Activated CD8-positive, alpha-beta T cell treated with anti-CD3 and anti-CD28 coated beads for 36 hours (primary cell): ENCODE measurements at regions not wholly inside any gene's neighbourhood (a gene's known extent, or its start where the extent isn't known, plus 50 kb on each side); places are given as distances from the start of the nearest gene placed in this dataset.

ENCODE experiments used
- ATAC-seq: fragments of 200-7000 bp; cut with Tn5 transposase; one replicate; pipeline ENCODE4 v1.10.0; 2021; ENCODE audit warnings: mild to moderate bottlenecking, moderate library complexity
- CTCF ChIA-PET: fragments of 350-600 bp; sonication (Branson Sonifier 250); formaldehyde crosslinking; loops from one replicate; lab custom pipeline; 2021; ENCODE audit warnings: antibody characterized with exemption; lab: Charles Lee
- POLR2A ChIA-PET: fragments of 350-600 bp; sonication (Branson Sonifier 250); formaldehyde crosslinking; loops from one replicate; lab custom pipeline; 2021; ENCODE audit warnings: antibody characterized with exemption; lab: Charles Lee
- DNase-seq: peaks from one replicate; pipeline ENCODE4 v3.0.0-alpha.2; 2020
- H3K27ac Mint-ChIP-seq: one replicate; pipeline ENCODE4 v1.8.0; 2021; ENCODE audit warnings: mild to moderate bottlenecking, mixed read lengths
- H3K27me3 Mint-ChIP-seq: one replicate; pipeline ENCODE4 v1.8.0; 2021; ENCODE audit warnings: mixed read lengths
- H3K36me3 Mint-ChIP-seq: one replicate; pipeline ENCODE4 v1.8.0; 2021; ENCODE audit warnings: low read depth, mixed read lengths
- H3K4me1 Mint-ChIP-seq: one replicate; pipeline ENCODE4 v1.8.0; 2021; ENCODE audit warnings: low read depth, mixed read lengths
- H3K4me3 Mint-ChIP-seq: one replicate; pipeline ENCODE4 v1.8.0; 2021; ENCODE audit warnings: mild to moderate bottlenecking, moderate library complexity, mixed read lengths
- H3K9me3 Mint-ChIP-seq: one replicate; pipeline ENCODE4 v1.8.0; 2021; ENCODE audit warnings: mixed read lengths
- CTCF ChIP-seq: fragments of 200-600 bp; IDR thresholded peaks from one replicate; pipeline ENCODE4 v1.8.0; 2022; ENCODE audit warnings: antibody characterized with exemption, mild to moderate bottlenecking
- intact Hi-C: fragments of 100-400 bp; cut with micrococcal nuclease; formaldehyde crosslinking; loops from one replicate; pipeline ENCODE4 v1.10.0; 2022

- no peak for TF ChIP-seq CTCF
- Mint-ChIP-seq H3K4me1 (no peaks in the 10 kb centered on the region), H3K36me3 (no peaks in the 10 kb centered on the region), H3K4me3 (no peak overlapping the region), H3K27me3 (peaks cover 21% of the 10 kb centered on the region), H3K27ac (no peak overlapping the region), H3K9me3 (no peaks in the 10 kb centered on the region)
- DNase-seq: no peak
- ChIA-PET POLR2A (no interaction called here), CTCF (no interaction called here)
- ATAC-seq: no peak
- intact Hi-C loops: no loop called here
Measured at GRCh38 chr2:16506366-16506765, 159.3 kb downstream of the CYRIA start.

- no peak for TF ChIP-seq CTCF
- DNase-seq (no peak), ATAC-seq (no peak)
- Mint-ChIP-seq H3K36me3 (no peaks in the 10 kb centered on the region), H3K27ac (no peak overlapping the region), H3K4me1 (no peaks in the 10 kb centered on the region), H3K4me3 (no peak overlapping the region), H3K9me3 (no peaks in the 10 kb centered on the region), H3K27me3 (peaks cover 4% of the 10 kb centered on the region)
- POLR2A ChIA-PET: interaction anchor here (0.6 to 0.8 kb wide), 2 partner anchors 478 to 1094 kb away, joined by 3 read pairs; no protein-coding TSS in a partner anchor
- intact Hi-C loops: no loop called here
- CTCF ChIA-PET: interaction anchor here (1.2 kb wide), 1 partner anchor 112 kb away, joined by 3 read pairs; no protein-coding TSS in a partner anchor
Measured at GRCh38 chr2:16496426-16497388, 168.9 kb downstream of the CYRIA start.

DNA sequence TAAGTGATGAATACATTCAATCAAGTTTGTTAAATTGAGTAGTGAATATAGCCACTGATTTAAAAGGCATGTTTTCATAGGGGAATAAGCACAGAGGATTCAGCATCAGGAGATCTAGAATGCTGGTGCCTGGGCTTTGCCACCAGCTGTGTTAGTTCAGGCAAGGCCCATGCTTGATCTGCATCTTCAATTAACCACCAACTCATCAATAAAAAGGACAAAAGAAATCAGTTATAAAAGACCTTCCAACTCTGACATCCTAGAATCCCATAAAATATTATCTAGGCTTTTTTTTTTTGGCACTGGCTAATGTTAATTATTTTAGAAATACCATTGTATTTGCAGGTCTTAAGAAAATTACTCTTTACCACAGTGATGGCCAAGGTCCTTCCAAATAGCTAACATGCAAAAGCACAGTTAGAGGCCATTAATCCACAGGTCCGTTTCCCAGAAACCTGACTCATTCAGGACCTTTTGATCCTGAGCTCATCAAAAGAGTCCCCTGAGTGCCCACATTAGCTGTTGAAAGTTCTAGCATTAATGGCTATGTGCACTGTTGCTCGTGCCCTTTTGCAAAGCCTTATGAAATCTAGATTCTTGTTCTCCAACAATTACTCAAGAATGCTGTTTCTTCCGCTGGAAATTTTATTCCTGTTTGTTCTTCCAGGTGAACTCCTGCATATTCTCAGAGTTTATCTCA is 170.0 kb downstream of the CYRIA start:
- POLR2A ChIA-PET: interaction anchor here (0.8 kb wide), 1 partner anchor 479 kb away, joined by 3 read pairs; no protein-coding TSS in a partner anchor

GRCh38 chr2:16494836-16495508 is 170.7 kb downstream of the CYRIA start:
- no peak for TF ChIP-seq CTCF
- no peak for ATAC-seq
- DNase-seq: no peak
- Mint-ChIP-seq H3K9me3 (no peaks in the 10 kb centered on the region), H3K27ac (no peak overlapping the region), H3K36me3 (no peaks in the 10 kb centered on the region), H3K4me1 (no peaks in the 10 kb centered on the region), H3K4me3 (no peak overlapping the region), H3K27me3 (peaks cover 4% of the 10 kb centered on the region)
- POLR2A ChIA-PET: no interaction called here
- intact Hi-C loops: no loop called here
- CTCF ChIA-PET: no interaction called here

More for the DNA sequence above, 170.0 kb downstream of the CYRIA start:
- ATAC-seq (no peak), DNase-seq (no peak)
- no peak for TF ChIP-seq CTCF
- H3K4me3 Mint-ChIP-seq: no peak overlapping the region
- no peaks in the 10 kb centered on the region for H3K4me1 Mint-ChIP-seq
- peaks cover 4% of the 10 kb centered on the region for H3K27me3 Mint-ChIP-seq
- H3K36me3 Mint-ChIP-seq: no peaks in the 10 kb centered on the region
- CTCF ChIA-PET: no interaction called here
- H3K27ac Mint-ChIP-seq: no peak overlapping the region
- no peaks in the 10 kb centered on the region for H3K9me3 Mint-ChIP-seq
- intact Hi-C loops: no loop called here
